ENCODE measurements at regions not wholly inside any gene's neighbourhood (a gene's known extent, or its start where the extent isn't known, plus 50 kb on each side); places are given as distances from the start of the nearest gene placed in this dataset.

- ATAC-seq (no peak), DNase-seq (no peak)
- Histone ChIP-seq H3K4me3 (ENCODE audit: low read length) (no peak overlapping the region), H3K9me3 (ENCODE audit: control insufficient read depth, low read length) (no peaks in the 10 kb centered on the region), H3K27ac (ENCODE audit: low read length) (no peak overlapping the region), H3K4me1 (ENCODE audit: control insufficient read depth, insufficient read depth, low read length) (no peaks in the 10 kb centered on the region), H3K27me3 (ENCODE audit: control insufficient read depth, insufficient read depth) (no peaks in the 10 kb centered on the region)
- intact Hi-C loops (cut with DNase I) = no loop called here
- 77% methylated on average over 2 of the region's 2 CpGs for WGBS
Observed at GRCh38 chr2:181320638-181321037, 136.5 kb upstream of the ITGA4 start.

DNA sequence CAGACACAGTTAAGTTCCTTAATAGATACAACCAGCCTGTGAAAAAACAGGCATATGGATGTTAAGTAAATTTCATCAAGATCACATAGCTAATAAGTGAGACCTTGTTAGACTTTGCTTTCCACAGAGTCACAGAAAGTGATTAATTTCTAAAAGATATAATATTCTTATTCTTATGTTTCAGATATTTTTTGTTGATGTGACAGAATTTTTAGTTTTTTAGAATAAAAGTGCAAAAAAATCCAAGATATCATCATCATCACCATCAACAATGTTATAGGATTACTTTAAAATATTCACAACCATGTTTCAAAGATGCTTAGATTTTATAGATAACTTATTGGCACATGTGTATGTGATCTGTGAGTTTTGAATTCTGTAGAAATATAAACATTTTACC, 132.3 kb upstream of the ITGA4 start:
- ATAC-seq (no peak), DNase-seq (no peak)
- no peak overlapping the region for H3K27ac ChIP-seq (ENCODE audit: low read length)
- H3K27me3 ChIP-seq (ENCODE audit: control insufficient read depth, insufficient read depth) = no peaks in the 10 kb centered on the region
- H3K4me1 ChIP-seq (ENCODE audit: control insufficient read depth, insufficient read depth, low read length) = no peaks in the 10 kb centered on the region
- H3K4me3 ChIP-seq (ENCODE audit: low read length) = no peak overlapping the region
- intact Hi-C loops (cut with DNase I) = no loop called here
- H3K9me3 ChIP-seq (ENCODE audit: control insufficient read depth, low read length) = no peaks in the 10 kb centered on the region

GRCh38 chr2:181326661-181327060, 130.5 kb upstream of the ITGA4 start:
- no peaks in the 10 kb centered on the region for H3K4me1 ChIP-seq (ENCODE audit: control insufficient read depth, insufficient read depth, low read length)
- no peak for DNase-seq
- intact Hi-C loops (cut with DNase I) = no loop called here
- H3K9me3 ChIP-seq (ENCODE audit: control insufficient read depth, low read length) = no peaks in the 10 kb centered on the region
- WGBS = 73% methylated on average over 2 of the region's 2 CpGs
- no peak overlapping the region for H3K4me3 ChIP-seq (ENCODE audit: low read length)
- H3K27me3 ChIP-seq (ENCODE audit: control insufficient read depth, insufficient read depth) = no peaks in the 10 kb centered on the region
- H3K27ac ChIP-seq (ENCODE audit: low read length) = no peak overlapping the region
- no peak for ATAC-seq

- no peak overlapping the region for H3K27ac ChIP-seq (ENCODE audit: low read length)
- no peak overlapping the region for H3K4me3 ChIP-seq (ENCODE audit: low read length)
- intact Hi-C loops (cut with DNase I) = no loop called here
- no peaks in the 10 kb centered on the region for H3K9me3 ChIP-seq (ENCODE audit: control insufficient read depth, low read length)
- no peaks in the 10 kb centered on the region for H3K4me1 ChIP-seq (ENCODE audit: control insufficient read depth, insufficient read depth, low read length)
- DNase-seq (no peak), ATAC-seq (no peak)
- H3K27me3 ChIP-seq (ENCODE audit: control insufficient read depth, insufficient read depth) = no peaks in the 10 kb centered on the region
- 90% methylated on average over 1 of the region's 1 CpG for WGBS
Observed at GRCh38 chr2:181330286-181330685, 126.9 kb upstream of the ITGA4 start.

DNA sequence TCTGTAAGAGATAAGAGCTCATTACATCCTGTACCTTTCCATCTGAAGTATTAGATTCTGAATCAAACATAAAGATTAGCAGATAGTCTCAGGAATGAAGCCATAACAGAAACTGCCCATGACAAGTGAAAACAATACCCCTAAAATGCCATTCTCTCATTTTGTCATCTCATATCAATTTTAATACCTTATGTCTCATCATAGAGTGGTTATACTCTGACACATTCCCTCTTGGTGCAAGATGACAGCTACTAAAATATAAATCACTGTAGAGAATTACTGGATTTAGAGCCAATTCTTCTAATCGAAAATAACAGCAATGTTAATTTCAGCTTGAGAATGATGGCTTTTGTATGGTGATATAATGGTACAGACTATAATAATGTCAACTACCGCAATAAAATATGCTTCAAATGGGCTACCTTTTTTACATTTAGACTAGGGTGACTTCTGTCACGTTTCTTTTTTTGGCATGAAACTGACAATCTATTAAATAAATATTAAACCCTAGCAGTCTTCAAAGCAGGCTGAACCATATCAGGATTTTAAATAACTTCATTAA, 125.1 kb upstream of the ITGA4 start:
- intact Hi-C loops (cut with DNase I) = no loop called here
- no peaks in the 10 kb centered on the region for H3K27me3 ChIP-seq (ENCODE audit: control insufficient read depth, insufficient read depth)
- no peaks in the 10 kb centered on the region for H3K9me3 ChIP-seq (ENCODE audit: control insufficient read depth, low read length)
- WGBS = 69% methylated on average over 3 of the region's 3 CpGs
- no peaks in the 10 kb centered on the region for H3K4me1 ChIP-seq (ENCODE audit: control insufficient read depth, insufficient read depth, low read length)
- H3K27ac ChIP-seq (ENCODE audit: low read length) = no peak overlapping the region
- no peak overlapping the region for H3K4me3 ChIP-seq (ENCODE audit: low read length)
- no peak for ATAC-seq
- DNase-seq = no peak

DNA sequence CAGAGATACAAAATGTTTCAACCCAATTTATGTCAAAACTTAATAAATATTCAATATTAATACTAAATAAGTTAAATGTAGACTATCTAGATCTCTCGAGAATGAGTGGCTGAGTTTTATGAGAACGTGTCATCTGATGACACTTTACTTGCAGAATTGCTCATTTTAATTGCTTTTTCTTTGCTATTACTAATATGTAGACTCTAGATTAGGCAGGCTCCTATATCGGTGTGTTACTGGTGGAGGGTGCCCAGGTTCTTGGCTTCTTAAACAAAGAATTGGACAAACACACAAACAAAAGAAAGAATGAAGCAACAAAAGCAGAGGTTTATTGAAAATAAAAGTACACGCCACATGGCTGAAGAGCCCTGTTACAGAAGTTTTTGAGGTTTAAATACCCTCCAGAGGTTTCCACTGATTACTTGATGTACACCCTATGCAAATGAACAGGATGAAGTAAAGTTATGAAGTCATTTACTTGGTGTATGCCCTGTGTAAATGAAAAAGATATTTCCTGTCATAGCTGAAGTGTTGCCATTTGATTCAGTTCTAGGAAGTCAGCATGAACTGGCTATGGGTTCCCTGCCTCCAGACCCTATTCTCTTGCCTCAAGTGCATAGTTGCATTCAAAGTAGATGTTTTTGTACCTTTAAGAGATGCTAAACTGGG, 122.9 kb upstream of the ITGA4 start:
- WGBS = 85% methylated on average over 4 of the region's 4 CpGs
- Histone ChIP-seq H3K9me3 (ENCODE audit: control insufficient read depth, low read length) (no peaks in the 10 kb centered on the region), H3K27me3 (ENCODE audit: control insufficient read depth, insufficient read depth) (no peaks in the 10 kb centered on the region), H3K4me3 (ENCODE audit: low read length) (no peak overlapping the region), H3K4me1 (ENCODE audit: control insufficient read depth, insufficient read depth, low read length) (no peaks in the 10 kb centered on the region), H3K27ac (ENCODE audit: low read length) (no peak overlapping the region)
- DNase-seq = no peak
- ATAC-seq = no peak
- intact Hi-C loops (cut with DNase I) = no loop called here

DNA sequence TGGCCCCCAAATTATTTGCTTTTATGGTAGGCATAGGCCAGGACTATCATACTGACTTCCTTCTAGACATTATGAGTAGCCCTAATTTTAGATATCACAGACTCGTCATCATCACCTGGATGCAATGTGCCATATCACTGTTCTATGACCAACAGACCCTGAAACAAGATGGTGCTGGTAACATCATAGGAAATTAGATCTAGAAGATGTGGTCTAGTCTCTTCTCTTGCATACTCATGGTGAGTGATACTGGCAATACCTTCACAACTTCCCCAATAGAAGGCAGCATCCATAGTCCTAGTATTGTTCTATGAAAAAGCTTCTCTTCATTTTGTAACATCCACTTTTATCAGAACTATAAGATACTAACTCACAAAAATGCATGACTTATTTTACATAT, 116.3 kb upstream of the ITGA4 start:
- intact Hi-C loops (cut with DNase I) = no loop called here
- no peaks in the 10 kb centered on the region for H3K27me3 ChIP-seq (ENCODE audit: control insufficient read depth, insufficient read depth)
- H3K4me1 ChIP-seq (ENCODE audit: control insufficient read depth, insufficient read depth, low read length) = no peaks in the 10 kb centered on the region
- H3K9me3 ChIP-seq (ENCODE audit: control insufficient read depth, low read length) = no peaks in the 10 kb centered on the region
- ATAC-seq (no peak), DNase-seq (no peak)
- no peak overlapping the region for H3K27ac ChIP-seq (ENCODE audit: low read length)
- 63% methylated on average over 1 of the region's 1 CpG for WGBS
- no peak overlapping the region for H3K4me3 ChIP-seq (ENCODE audit: low read length)

DNA sequence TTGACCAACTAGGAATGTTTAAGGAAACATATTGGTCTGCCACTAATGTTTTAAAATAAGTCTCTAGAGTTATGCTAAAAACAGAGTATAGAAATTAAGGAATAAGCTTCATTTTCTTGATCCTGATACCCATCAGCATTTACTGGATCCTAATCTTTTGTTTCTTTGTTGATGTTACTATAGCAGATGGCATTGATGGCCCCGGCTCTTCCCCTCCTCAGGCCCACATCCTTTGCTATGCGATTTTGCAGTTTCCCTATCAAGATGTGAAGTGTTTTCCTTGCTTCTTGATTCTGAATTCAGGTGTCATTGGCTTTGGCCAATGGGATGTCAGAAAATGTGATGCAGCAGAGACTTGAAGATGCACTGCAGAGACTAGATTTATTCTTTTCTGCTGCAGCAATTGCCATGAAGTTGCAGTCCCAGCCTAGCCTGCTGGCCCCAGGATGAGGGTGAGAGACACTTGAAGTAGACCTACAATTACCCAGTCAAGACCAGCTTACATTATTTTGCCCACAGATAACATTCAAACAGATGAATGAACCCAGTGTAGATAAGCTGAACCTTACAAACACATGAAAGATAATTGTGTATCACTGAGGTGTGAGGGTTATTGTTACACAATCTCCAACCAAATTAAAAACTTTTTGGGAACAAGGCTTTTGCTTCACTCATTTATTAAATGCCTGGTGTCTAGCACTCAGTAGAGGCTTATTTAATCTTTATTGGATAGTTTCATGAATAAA, 115.2 kb upstream of the ITGA4 start:
- no peak overlapping the region for H3K4me3 ChIP-seq (ENCODE audit: low read length)
- ATAC-seq = no peak
- 76% methylated on average over 2 of the region's 2 CpGs for WGBS
- no peaks in the 10 kb centered on the region for H3K4me1 ChIP-seq (ENCODE audit: control insufficient read depth, insufficient read depth, low read length)
- H3K27ac ChIP-seq (ENCODE audit: low read length) = no peak overlapping the region
- H3K27me3 ChIP-seq (ENCODE audit: control insufficient read depth, insufficient read depth) = no peaks in the 10 kb centered on the region
- intact Hi-C loops (cut with DNase I) = no loop called here
- no peak for DNase-seq
- H3K9me3 ChIP-seq (ENCODE audit: control insufficient read depth, low read length) = no peaks in the 10 kb centered on the region

- Histone ChIP-seq H3K27me3 (ENCODE audit: control insufficient read depth, insufficient read depth) (no peaks in the 10 kb centered on the region), H3K9me3 (ENCODE audit: control insufficient read depth, low read length) (no peaks in the 10 kb centered on the region), H3K4me3 (ENCODE audit: low read length) (no peak overlapping the region), H3K27ac (ENCODE audit: low read length) (no peak overlapping the region), H3K4me1 (ENCODE audit: control insufficient read depth, insufficient read depth, low read length) (no peaks in the 10 kb centered on the region)
- DNase-seq (no peak), ATAC-seq (no peak)
- intact Hi-C loops (cut with DNase I) = no loop called here
Observed at GRCh38 chr2:181348107-181348837, 108.9 kb upstream of the ITGA4 start.

GRCh38 chr2:181352158-181352557, 105.0 kb upstream of the ITGA4 start:
- DNase-seq (no peak), ATAC-seq (no peak)
- Histone ChIP-seq H3K27ac (ENCODE audit: low read length) (no peak overlapping the region), H3K4me1 (ENCODE audit: control insufficient read depth, insufficient read depth, low read length) (no peaks in the 10 kb centered on the region), H3K27me3 (ENCODE audit: control insufficient read depth, insufficient read depth) (no peaks in the 10 kb centered on the region), H3K9me3 (ENCODE audit: control insufficient read depth, low read length) (no peaks in the 10 kb centered on the region), H3K4me3 (ENCODE audit: low read length) (no peak overlapping the region)
- WGBS = 43% methylated on average over 1 of the region's 1 CpG
- intact Hi-C loops (cut with DNase I) = no loop called here

DNA sequence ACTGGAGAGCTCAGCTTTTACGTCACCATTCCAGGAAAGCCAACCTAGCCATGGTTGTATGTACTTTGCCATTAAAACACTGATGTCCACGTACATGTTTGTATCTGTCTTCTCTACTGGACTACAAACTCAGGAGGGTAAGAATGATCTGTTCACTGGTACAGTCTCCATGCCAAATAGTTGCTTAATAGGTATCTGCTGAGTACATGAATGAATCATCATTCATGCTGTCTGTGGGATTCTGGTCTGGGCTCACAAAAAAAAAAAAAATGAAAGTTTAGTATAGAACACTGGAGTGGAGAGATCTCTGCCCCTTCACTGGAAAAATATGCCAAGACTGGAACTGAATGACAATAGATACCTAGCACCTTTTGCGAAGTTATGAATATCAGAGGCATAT, 102.6 kb upstream of the ITGA4 start:
- WGBS = 87% methylated on average over 3 of the region's 3 CpGs
- ATAC-seq = no peak

More for the DNA sequence above, 102.6 kb upstream of the ITGA4 start:
- no peaks in the 10 kb centered on the region for H3K4me1 ChIP-seq (ENCODE audit: control insufficient read depth, insufficient read depth, low read length)
- H3K27me3 ChIP-seq (ENCODE audit: control insufficient read depth, insufficient read depth) = no peaks in the 10 kb centered on the region
- DNase-seq = no peak
- no peaks in the 10 kb centered on the region for H3K9me3 ChIP-seq (ENCODE audit: control insufficient read depth, low read length)
- H3K4me3 ChIP-seq (ENCODE audit: low read length) = no peak overlapping the region
- no peak overlapping the region for H3K27ac ChIP-seq (ENCODE audit: low read length)
- intact Hi-C loops (cut with DNase I) = no loop called here

Measured in right cardiac atrium (tissue), 5 donors.